OCI-LY1 (cell line): ENCODE measurements at regions not wholly inside any gene's neighbourhood (a gene's known extent, or its start where the extent isn't known, plus 50 kb on each side); places are given as distances from the start of the nearest gene placed in this dataset.

ENCODE experiments used
- EZH2 ChIP-seq: fragments of 200-600 bp; sonication (generic), shearing (Covaris generic); IDR thresholded peaks from 2 replicates; pipeline ENCODE4 v1.8.0; 2017; ENCODE audit warnings: borderline replicate concordance, mixed run types, mild to moderate bottlenecking, antibody characterized with exemption, low read length, moderate library complexity, mixed read lengths
- TF ChIP-seq, protein P1 (sequence below): fragments of 200-600 bp; sonication (generic), shearing (Covaris generic); IDR thresholded peaks from 2 replicates; pipeline ENCODE4 v1.5.1; 2017; ENCODE audit warnings: mild to moderate bottlenecking, antibody characterized with exemption, low read length, moderate library complexity, mixed read lengths

DNA sequence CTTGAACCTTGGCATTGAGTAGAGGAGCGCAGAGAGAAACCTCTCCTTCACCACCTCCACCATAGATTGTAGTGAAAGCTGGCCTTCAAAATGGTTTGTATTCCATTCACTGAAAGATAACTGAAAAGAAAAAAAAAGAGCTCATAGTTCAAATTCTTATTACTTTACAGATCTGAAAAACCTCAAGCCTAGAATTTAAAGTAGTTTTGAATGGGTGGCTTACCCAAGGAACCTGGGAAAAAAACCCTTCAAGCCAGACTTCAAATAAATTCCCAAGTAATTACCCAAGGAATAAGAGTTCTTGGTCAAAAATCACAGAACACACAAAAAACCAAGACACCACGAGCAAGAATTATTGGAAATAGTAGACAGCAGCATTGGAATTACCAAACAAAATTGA, 83.6 kb upstream of the TMEM33 start:
- TF ChIP-seq, protein P1, sequence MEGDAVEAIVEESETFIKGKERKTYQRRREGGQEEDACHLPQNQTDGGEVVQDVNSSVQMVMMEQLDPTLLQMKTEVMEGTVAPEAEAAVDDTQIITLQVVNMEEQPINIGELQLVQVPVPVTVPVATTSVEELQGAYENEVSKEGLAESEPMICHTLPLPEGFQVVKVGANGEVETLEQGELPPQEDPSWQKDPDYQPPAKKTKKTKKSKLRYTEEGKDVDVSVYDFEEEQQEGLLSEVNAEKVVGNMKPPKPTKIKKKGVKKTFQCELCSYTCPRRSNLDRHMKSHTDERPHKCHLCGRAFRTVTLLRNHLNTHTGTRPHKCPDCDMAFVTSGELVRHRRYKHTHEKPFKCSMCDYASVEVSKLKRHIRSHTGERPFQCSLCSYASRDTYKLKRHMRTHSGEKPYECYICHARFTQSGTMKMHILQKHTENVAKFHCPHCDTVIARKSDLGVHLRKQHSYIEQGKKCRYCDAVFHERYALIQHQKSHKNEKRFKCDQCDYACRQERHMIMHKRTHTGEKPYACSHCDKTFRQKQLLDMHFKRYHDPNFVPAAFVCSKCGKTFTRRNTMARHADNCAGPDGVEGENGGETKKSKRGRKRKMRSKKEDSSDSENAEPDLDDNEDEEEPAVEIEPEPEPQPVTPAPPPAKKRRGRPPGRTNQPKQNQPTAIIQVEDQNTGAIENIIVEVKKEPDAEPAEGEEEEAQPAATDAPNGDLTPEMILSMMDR, result no peak
- TF ChIP-seq EZH2, result no peak
